HG03439 (cell line): ENCODE measurements at regions not wholly inside any gene's neighbourhood (a gene's known extent, or its start where the extent isn't known, plus 50 kb on each side); places are given as distances from the start of the nearest gene placed in this dataset.

Experiments used
- ATAC-seq: cut with Tn5 transposase; IDR thresholded peaks from one replicate; pipeline ENCODE4 v1.9.1; 2021; ENCODE audit warnings: mild to moderate bottlenecking, moderate library complexity; ENCODE audit not compliant: unreplicated experiment

- no peak for ATAC-seq
Measured at GRCh38 chr3:177934001-177934891, 602.0 kb upstream of the KCNMB2 start.

GRCh38 chr3:177935047-177935446 is 601.2 kb upstream of the KCNMB2 start:
- no peak for ATAC-seq

- ATAC-seq: no peak
Measured at GRCh38 chr3:177936721-177937120, 599.5 kb upstream of the KCNMB2 start.

GRCh38 chr3:177942911-177943310 is 593.3 kb upstream of the KCNMB2 start:
- ATAC-seq: no peak

- no peak for ATAC-seq
Measured at GRCh38 chr3:177944228-177944661, 592.0 kb upstream of the KCNMB2 start.

GRCh38 chr3:177946048-177946447 is 590.2 kb upstream of the KCNMB2 start:
- no peak for ATAC-seq

- no peak for ATAC-seq
Measured at GRCh38 chr3:177946497-177946896, 589.7 kb upstream of the KCNMB2 start.

GRCh38 chr3:177946936-177947335 is 589.3 kb upstream of the KCNMB2 start:
- ATAC-seq: no peak

- no peak for ATAC-seq
Measured at GRCh38 chr3:177947901-177948300, 588.3 kb upstream of the KCNMB2 start.

- ATAC-seq: no peak
Measured at GRCh38 chr3:177948716-177949425, 587.4 kb upstream of the KCNMB2 start.

GRCh38 chr3:177959188-177959587 is 577.0 kb upstream of the KCNMB2 start:
- no peak for ATAC-seq

GRCh38 chr3:177960014-177960413 is 576.2 kb upstream of the KCNMB2 start:
- ATAC-seq: no peak

- ATAC-seq: no peak
Measured at GRCh38 chr3:177960722-177961121, 575.5 kb upstream of the KCNMB2 start.

- no peak for ATAC-seq
Measured at GRCh38 chr3:177961784-177962183, 574.5 kb upstream of the KCNMB2 start.

GRCh38 chr3:177966493-177966892 is 569.7 kb upstream of the KCNMB2 start:
- ATAC-seq: no peak

GRCh38 chr3:177968891-177969290 is 567.3 kb upstream of the KCNMB2 start:
- no peak for ATAC-seq

- ATAC-seq: no peak
Measured at GRCh38 chr3:177973241-177973840, 562.9 kb upstream of the KCNMB2 start.

- no peak for ATAC-seq
Measured at GRCh38 chr3:177976241-177976640, 560.0 kb upstream of the KCNMB2 start.

- ATAC-seq: no peak
Measured at GRCh38 chr3:177976866-177977265, 559.4 kb upstream of the KCNMB2 start.

GRCh38 chr3:177977381-177978158 is 558.7 kb upstream of the KCNMB2 start:
- ATAC-seq: no peak

- no peak for ATAC-seq
Measured at GRCh38 chr3:177978946-177979345, 557.3 kb upstream of the KCNMB2 start.
